Osteoblast (primary cell): ENCODE measurements at regions not wholly inside any gene's neighbourhood (a gene's known extent, or its start where the extent isn't known, plus 50 kb on each side); places are given as distances from the start of the nearest gene placed in this dataset.

Experiments
- DNase-seq: peaks from one replicate; pipeline ENCODE4 v3.0.0; 2011; ENCODE audit warnings: low spot score, mixed read lengths; ENCODE audit not compliant: insufficient read length; ENCODE audit errors: missing footprints
- H2AFZ ChIP-seq: 2 replicates; pipeline ENCODE4 v1.6.0; 2011; ENCODE audit warnings: mild to moderate bottlenecking, low read length
- H3K27ac ChIP-seq: 2 replicates; pipeline ENCODE4 v1.5.1; 2011; ENCODE audit warnings: mild to moderate bottlenecking, low read depth, low read length, moderate library complexity
- H3K27me3 ChIP-seq: 2 replicates; pipeline ENCODE4 v1.6.0; 2012; ENCODE audit warnings: mild to moderate bottlenecking, control low read depth, inconsistent platforms, low read length, moderate library complexity; ENCODE audit not compliant: insufficient read depth
- H3K36me3 ChIP-seq: 2 replicates; pipeline ENCODE4 v1.5.1; 2011; ENCODE audit warnings: mild to moderate bottlenecking, low read length, control low read depth, moderate library complexity; ENCODE audit not compliant: insufficient read depth
- H3K4me1 ChIP-seq: 2 replicates; pipeline ENCODE4 v1.5.1; 2011; ENCODE audit warnings: mild to moderate bottlenecking, low read length, control low read depth, moderate library complexity; ENCODE audit not compliant: insufficient read depth
- H3K4me2 ChIP-seq: 2 replicates; pipeline ENCODE4 v1.6.0; 2011; ENCODE audit warnings: mild to moderate bottlenecking, low read length; ENCODE audit not compliant: insufficient read depth
- H3K4me3 ChIP-seq: fragments of 200-600 bp; sonication (generic); 3 replicates; pipeline ENCODE4 v1.5.1; 2012; ENCODE audit warnings: mild to moderate bottlenecking, low read length, inconsistent platforms; ENCODE audit not compliant: insufficient read depth
- H3K79me2 ChIP-seq: 2 replicates; pipeline ENCODE4 v1.6.0; 2012; ENCODE audit warnings: mild to moderate bottlenecking, low read length, control low read depth, inconsistent platforms; ENCODE audit not compliant: insufficient read depth
- H3K9me3 ChIP-seq: 2 replicates; pipeline ENCODE4 v1.5.1; 2011; ENCODE audit warnings: low read depth, low read length, control low read depth
- H4K20me1 ChIP-seq: 2 replicates; pipeline ENCODE4 v1.6.0; 2012; ENCODE audit warnings: mild to moderate bottlenecking, low read length, control low read depth; ENCODE audit not compliant: insufficient read depth
- CTCF ChIP-seq: IDR thresholded peaks from 2 replicates; pipeline ENCODE4 v1.5.1; 2011; ENCODE audit warnings: mild to moderate bottlenecking, low read depth, low read length, moderate library complexity; ENCODE audit errors: extremely low read depth

- no peak overlapping the region for H3K4me2 ChIP-seq
- no peaks in the 10 kb centered on the region for H3K36me3 ChIP-seq
- no peak overlapping the region for H3K4me3 ChIP-seq
- no peak overlapping the region for H3K27ac ChIP-seq
- no peak overlapping the region for H2AFZ ChIP-seq
- H3K79me2 ChIP-seq, result no peaks in the 10 kb centered on the region
- H3K9me3 ChIP-seq, result no peaks in the 10 kb centered on the region
- DNase-seq, result no peak
- no peaks in the 10 kb centered on the region for H3K27me3 ChIP-seq
- H3K4me1 ChIP-seq, result no peaks in the 10 kb centered on the region
- no peaks in the 10 kb centered on the region for H4K20me1 ChIP-seq
- no peak for TF ChIP-seq CTCF
Measured at GRCh38 chr9:80928697-80929096, 760.6 kb downstream of the TLE1 start.

- no peak overlapping the region for H3K4me2 ChIP-seq
- H3K79me2 ChIP-seq, result no peaks in the 10 kb centered on the region
- H3K9me3 ChIP-seq, result no peaks in the 10 kb centered on the region
- no peaks in the 10 kb centered on the region for H3K4me1 ChIP-seq
- H3K27me3 ChIP-seq, result no peaks in the 10 kb centered on the region
- no peak overlapping the region for H2AFZ ChIP-seq
- no peak overlapping the region for H3K27ac ChIP-seq
- H3K36me3 ChIP-seq, result no peaks in the 10 kb centered on the region
- no peak for TF ChIP-seq CTCF
- H3K4me3 ChIP-seq, result no peak overlapping the region
- H4K20me1 ChIP-seq, result no peaks in the 10 kb centered on the region
- no peak for DNase-seq
Measured at GRCh38 chr9:80926611-80927010, 762.7 kb downstream of the TLE1 start.

- H3K9me3 ChIP-seq, result no peaks in the 10 kb centered on the region
- DNase-seq, result no peak
- H3K27me3 ChIP-seq, result no peaks in the 10 kb centered on the region
- no peak overlapping the region for H3K4me2 ChIP-seq
- H3K36me3 ChIP-seq, result no peaks in the 10 kb centered on the region
- TF ChIP-seq CTCF, result no peak
- no peaks in the 10 kb centered on the region for H4K20me1 ChIP-seq
- H2AFZ ChIP-seq, result no peak overlapping the region
- no peak overlapping the region for H3K4me3 ChIP-seq
- H3K79me2 ChIP-seq, result no peaks in the 10 kb centered on the region
- H3K27ac ChIP-seq, result no peak overlapping the region
- no peaks in the 10 kb centered on the region for H3K4me1 ChIP-seq
Measured at GRCh38 chr9:80922544-80922943, 766.8 kb downstream of the TLE1 start.

- no peaks in the 10 kb centered on the region for H3K9me3 ChIP-seq
- H3K4me2 ChIP-seq, result no peak overlapping the region
- peaks cover 3% of the 10 kb centered on the region for H3K27me3 ChIP-seq
- no peak overlapping the region for H3K4me3 ChIP-seq
- no peaks in the 10 kb centered on the region for H4K20me1 ChIP-seq
- DNase-seq, result no peak
- no peak overlapping the region for H2AFZ ChIP-seq
- TF ChIP-seq CTCF, result no peak
- H3K79me2 ChIP-seq, result no peaks in the 10 kb centered on the region
- H3K4me1 ChIP-seq, result no peaks in the 10 kb centered on the region
- no peaks in the 10 kb centered on the region for H3K36me3 ChIP-seq
- H3K27ac ChIP-seq, result no peak overlapping the region
Measured at GRCh38 chr9:80906728-80907127, 782.6 kb downstream of the TLE1 start.
